ENCODE measurements at regions not wholly inside any gene's neighbourhood (a gene's known extent, or its start where the extent isn't known, plus 50 kb on each side); places are given as distances from the start of the nearest gene placed in this dataset.

DNA sequence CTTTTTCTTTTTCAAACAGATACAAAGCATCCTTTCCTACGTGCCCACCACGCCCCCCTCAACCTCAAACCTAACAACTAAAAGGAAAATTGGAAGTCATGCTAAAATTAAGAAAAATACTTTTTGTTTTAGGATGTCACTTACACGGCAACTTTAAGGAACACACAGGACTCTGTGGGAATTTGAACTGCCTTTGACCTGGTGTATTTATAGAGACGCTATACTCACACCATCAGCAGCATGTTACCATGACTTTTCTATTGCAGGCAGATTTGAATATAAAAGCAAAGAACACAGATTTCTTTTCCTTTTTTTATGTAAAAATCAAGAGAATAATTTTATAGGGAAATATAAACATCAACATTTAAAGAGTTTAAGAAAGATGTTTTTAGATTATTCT, 198.2 kb downstream of the SIPA1L2 start:
- WGBS (ENCODE audit: low lambda C conversion rate): 87% methylated on average over 4 of the region's 4 CpGs
- Histone ChIP-seq H3K4me3 (ENCODE audit: low read depth in 2 of 2, low read length in 1 of 2) (no peak overlapping the region), H3K36me3 (replicated peaks in 1 of 2; ENCODE audit: control insufficient read depth in 1 of 2, insufficient read depth in 2 of 2, low read length in 1 of 2) (no peaks in the 10 kb centered on the region), H3K4me1 (ENCODE audit: control insufficient read depth in 1 of 2, insufficient read depth in 2 of 2, low read depth in 1 of 2, low read length in 1 of 2) (peaks cover 0 to 23% of the 10 kb centered on the region in 2 experiments; a peak in 3 of 4 replicates), H3F3A (replicated peaks; ENCODE audit: insufficient read depth) (no peaks in the 10 kb centered on the region), H3K79me2 (ENCODE audit: insufficient read depth) (no peaks in the 10 kb centered on the region), H3K9me2 (no peaks in the 10 kb centered on the region), H3K9ac (no peak overlapping the region), H2AFZ (ENCODE audit: low read depth) (no peak overlapping the region), H3K9me3 (no peaks in the 10 kb centered on the region), H3K27me3 (ENCODE audit: insufficient read depth) (no peaks in the 10 kb centered on the region), H3K27ac (ENCODE audit: low read depth in 2 of 2, low read length in 1 of 2) (no peak overlapping the region), H3K4me2 (no peak overlapping the region), H4K20me1 (ENCODE audit: insufficient read depth) (no peaks in the 10 kb centered on the region)
- ChIA-PET CTCF (interaction anchor here (1.6 kb wide), 1 partner anchor 9 kb away, joined by 4 read pairs; no protein-coding TSS in a partner anchor), POLR2A (no interaction called here)
- no peak for DNase-seq
- TF ChIP-seq RAD21 (IDR thresholded peaks at IDR 0.05; ENCODE audit: low read length): no peak
- TF ChIP-seq TEAD4 (IDR thresholded peaks at IDR 0.05; ENCODE audit: borderline replicate concordance, insufficient read depth): no peak
- TF ChIP-seq POLR2AphosphoS5 (IDR thresholded peaks at IDR 0.05; ENCODE audit: low read depth, low read length): no peak
- TF ChIP-seq RFX5 (IDR thresholded peaks at IDR 0.05; ENCODE audit: low read length): no peak
- TF ChIP-seq ZBTB33 (IDR thresholded peaks at IDR 0.05; ENCODE audit: borderline replicate concordance, low read depth): no peak
- TF ChIP-seq, protein P1, sequence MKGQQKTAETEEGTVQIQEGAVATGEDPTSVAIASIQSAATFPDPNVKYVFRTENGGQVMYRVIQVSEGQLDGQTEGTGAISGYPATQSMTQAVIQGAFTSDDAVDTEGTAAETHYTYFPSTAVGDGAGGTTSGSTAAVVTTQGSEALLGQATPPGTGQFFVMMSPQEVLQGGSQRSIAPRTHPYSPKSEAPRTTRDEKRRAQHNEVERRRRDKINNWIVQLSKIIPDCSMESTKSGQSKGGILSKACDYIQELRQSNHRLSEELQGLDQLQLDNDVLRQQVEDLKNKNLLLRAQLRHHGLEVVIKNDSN (IDR thresholded peaks at IDR 0.05; ENCODE audit: borderline replicate concordance, low read depth): no peak
- TF ChIP-seq SIN3A (IDR thresholded peaks at IDR 0.05; ENCODE audit: borderline replicate concordance, low read depth, low read length): no peak
- no peak for TF ChIP-seq EZH2phosphoT487 (IDR thresholded peaks at IDR 0.05; ENCODE audit: borderline replicate concordance, low read depth)
- no peak for TF ChIP-seq NFIC (IDR thresholded peaks at IDR 0.05; ENCODE audit: borderline replicate concordance)
- TF ChIP-seq ELF1 (IDR thresholded peaks at IDR 0.05): no peak

DNA sequence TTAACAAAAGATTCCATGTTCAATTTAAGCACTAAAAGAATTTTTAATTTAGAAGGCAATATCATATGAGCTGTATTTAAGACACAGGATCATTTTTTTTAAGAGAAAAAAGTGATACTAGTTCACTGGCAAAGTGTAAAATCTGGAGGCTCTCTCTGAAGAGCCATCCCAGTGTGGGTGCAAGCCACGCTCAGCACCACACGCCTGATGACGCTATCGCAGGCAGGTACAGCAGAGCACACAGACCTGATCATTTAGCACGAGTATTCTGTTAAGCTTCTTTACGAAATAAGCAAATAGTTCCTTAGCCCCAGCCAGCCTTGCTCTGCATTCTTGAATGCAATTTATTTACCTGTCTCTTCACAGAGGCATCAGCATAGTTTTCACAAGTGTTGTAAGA, 198.6 kb downstream of the SIPA1L2 start:
- Histone ChIP-seq H4K20me1 (ENCODE audit: insufficient read depth) (no peaks in the 10 kb centered on the region), H3K27ac (ENCODE audit: low read depth in 2 of 2, low read length in 1 of 2) (no peak overlapping the region), H3K27me3 (ENCODE audit: insufficient read depth) (no peaks in the 10 kb centered on the region), H3K4me1 (ENCODE audit: control insufficient read depth in 1 of 2, insufficient read depth in 2 of 2, low read depth in 1 of 2, low read length in 1 of 2) (peaks cover 0 to 23% of the 10 kb centered on the region in 2 experiments; a peak in 2 of 4 replicates), H3K9me3 (no peaks in the 10 kb centered on the region), H3K36me3 (replicated peaks in 1 of 2; ENCODE audit: control insufficient read depth in 1 of 2, insufficient read depth in 2 of 2, low read length in 1 of 2) (no peaks in the 10 kb centered on the region), H3K79me2 (ENCODE audit: insufficient read depth) (no peaks in the 10 kb centered on the region), H3K4me3 (ENCODE audit: low read depth in 2 of 2, low read length in 1 of 2) (no peak overlapping the region), H3K4me2 (no peak overlapping the region), H2AFZ (ENCODE audit: low read depth) (no peak overlapping the region), H3K9me2 (no peaks in the 10 kb centered on the region), H3F3A (replicated peaks; ENCODE audit: insufficient read depth) (no peaks in the 10 kb centered on the region), H3K9ac (no peak overlapping the region)
- TF ChIP-seq EZH2phosphoT487 (IDR thresholded peaks at IDR 0.05; ENCODE audit: borderline replicate concordance, low read depth): no peak
- TF ChIP-seq NRF1 (IDR thresholded peaks at IDR 0.05; ENCODE audit: low read depth, low read length): no peak
- TF ChIP-seq RAD21 (IDR thresholded peaks at IDR 0.05; ENCODE audit: low read length): no peak
- TF ChIP-seq RXRA (IDR thresholded peaks at IDR 0.05; ENCODE audit: borderline replicate concordance, low read depth): no peak
- no peak for DNase-seq
- WGBS (ENCODE audit: low lambda C conversion rate): 77% methylated on average over 6 of the region's 6 CpGs
- CTCF ChIA-PET: interaction anchor here (1.1 to 1.6 kb wide), 2 partner anchors 9 to 85 kb away, joined by 3 to 4 read pairs; no protein-coding TSS in a partner anchor
- POLR2A ChIA-PET: no interaction called here

Measured in SK-N-SH (cell line).